ENCODE measurements at regions not wholly inside any gene's neighbourhood (a gene's known extent, or its start where the extent isn't known, plus 50 kb on each side); places are given as distances from the start of the nearest gene placed in this dataset.

DNA sequence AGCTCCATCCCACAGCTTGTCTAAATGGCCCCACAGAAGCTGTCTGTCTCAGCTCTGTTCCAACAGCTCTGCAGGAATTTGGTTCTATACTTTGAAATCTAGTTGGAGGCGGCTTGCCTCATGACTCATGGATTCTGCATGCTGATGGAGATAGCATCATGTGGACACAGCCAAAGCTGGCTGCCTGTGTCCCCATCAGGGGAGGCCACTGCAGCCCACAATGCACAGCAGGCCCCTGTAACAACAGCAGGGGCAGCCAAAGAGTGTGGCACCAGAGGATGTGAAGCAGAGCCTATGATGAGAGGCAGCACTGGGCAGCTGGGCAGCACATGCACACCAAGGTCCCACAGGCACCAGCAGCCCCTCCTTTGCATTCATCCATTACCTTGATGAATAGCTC, 67.2 kb downstream of the DCAF12L1 start:
- no peak for TF ChIP-seq ATF2 (CRISPR knock-in tag; IDR thresholded peaks at IDR 0.05)
- no peak for TF ChIP-seq RERE (CRISPR knock-in tag; IDR thresholded peaks at IDR 0.05; ENCODE audit: low read depth)
- no peak for TF ChIP-seq ZSCAN9 (CRISPR knock-in tag; IDR thresholded peaks at IDR 0.05; ENCODE audit: borderline replicate concordance)
- TF ChIP-seq ZNF790 (CRISPR knock-in tag; IDR thresholded peaks at IDR 0.05; ENCODE audit: borderline replicate concordance) = no peak
- no peak for TF ChIP-seq ESRRA (CRISPR knock-in tag; IDR thresholded peaks at IDR 0.05; ENCODE audit: low read depth)
- no peak for TF ChIP-seq MZF1 (CRISPR knock-in tag; IDR thresholded peaks at IDR 0.05; ENCODE audit: borderline replicate concordance)
- TF ChIP-seq CBFB (CRISPR knock-in tag; IDR thresholded peaks at IDR 0.05) = no peak
- TF ChIP-seq, protein P1, sequence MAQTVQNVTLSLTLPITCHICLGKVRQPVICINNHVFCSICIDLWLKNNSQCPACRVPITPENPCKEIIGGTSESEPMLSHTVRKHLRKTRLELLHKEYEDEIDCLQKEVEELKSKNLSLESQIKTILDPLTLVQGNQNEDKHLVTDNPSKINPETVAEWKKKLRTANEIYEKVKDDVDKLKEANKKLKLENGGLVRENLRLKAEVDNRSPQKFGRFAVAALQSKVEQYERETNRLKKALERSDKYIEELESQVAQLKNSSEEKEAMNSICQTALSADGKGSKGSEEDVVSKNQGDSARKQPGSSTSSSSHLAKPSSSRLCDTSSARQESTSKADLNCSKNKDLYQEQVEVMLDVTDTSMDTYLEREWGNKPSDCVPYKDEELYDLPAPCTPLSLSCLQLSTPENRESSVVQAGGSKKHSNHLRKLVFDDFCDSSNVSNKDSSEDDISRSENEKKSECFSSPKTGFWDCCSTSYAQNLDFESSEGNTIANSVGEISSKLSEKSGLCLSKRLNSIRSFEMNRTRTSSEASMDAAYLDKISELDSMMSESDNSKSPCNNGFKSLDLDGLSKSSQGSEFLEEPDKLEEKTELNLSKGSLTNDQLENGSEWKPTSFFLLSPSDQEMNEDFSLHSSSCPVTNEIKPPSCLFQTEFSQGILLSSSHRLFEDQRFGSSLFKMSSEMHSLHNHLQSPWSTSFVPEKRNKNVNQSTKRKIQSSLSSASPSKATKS (CRISPR knock-in tag; IDR thresholded peaks at IDR 0.05) = no peak
- TF ChIP-seq ETV5 (CRISPR knock-in tag; IDR thresholded peaks at IDR 0.05; ENCODE audit: borderline replicate concordance) = no peak
- TF ChIP-seq POLR2AphosphoS5 (IDR thresholded peaks at IDR 0.05; ENCODE audit: low read depth, low read length) = no peak
- TF ChIP-seq ARID5B (CRISPR knock-in tag; IDR thresholded peaks at IDR 0.05) = no peak
- no peak for TF ChIP-seq MYC (CRISPR knock-in tag; IDR thresholded peaks at IDR 0.05; ENCODE audit: borderline replicate concordance)

All from HepG2 (cell line).